ENCODE measurements at regions not wholly inside any gene's neighbourhood (a gene's known extent, or its start where the extent isn't known, plus 50 kb on each side); places are given as distances from the start of the nearest gene placed in this dataset.

GRCh38 chr16:52713740-52714139, 166.8 kb upstream of the TOX3 start (continued):
- no peak for TF ChIP-seq ZNF609 (CRISPR knock-in tag; IDR thresholded peaks at IDR 0.05; ENCODE audit: borderline replicate concordance)
- TF ChIP-seq ADNP (tag; IDR thresholded peaks at IDR 0.05) = no peak
- no peak for TF ChIP-seq TSHZ1 (CRISPR knock-in tag; IDR thresholded peaks at IDR 0.05)
- no peak for TF ChIP-seq MIER1 (IDR thresholded peaks at IDR 0.05; ENCODE audit: low read depth)
